HK-2 (cell line): ENCODE measurements at regions not wholly inside any gene's neighbourhood (a gene's known extent, or its start where the extent isn't known, plus 50 kb on each side); places are given as distances from the start of the nearest gene placed in this dataset.

Experiments
- DNase-seq: peaks from one replicate; pipeline ENCODE4 v3.0.0-alpha.2; 2018; ENCODE audit not compliant: unreplicated experiment

GRCh38 chr4:24164797-24165196 lies 274.9 kb upstream of the PPARGC1A start:
- no peak for DNase-seq

- DNase-seq, result no peak
Measured at GRCh38 chr4:24164054-24164693, 274.3 kb upstream of the PPARGC1A start.

- DNase-seq, result no peak
Measured at GRCh38 chr4:24163314-24163713, 273.5 kb upstream of the PPARGC1A start.

- no peak for DNase-seq
Measured at GRCh38 chr4:24160358-24160757, 270.5 kb upstream of the PPARGC1A start.

- DNase-seq, result no peak
Measured at GRCh38 chr4:24158031-24158430, 268.2 kb upstream of the PPARGC1A start.

- DNase-seq, result no peak
Measured at GRCh38 chr4:24150034-24150433, 260.2 kb upstream of the PPARGC1A start.

- DNase-seq, result no peak
Measured at GRCh38 chr4:24146127-24146526, 256.3 kb upstream of the PPARGC1A start.

- no peak for DNase-seq
Measured at GRCh38 chr4:24145591-24145990, 255.7 kb upstream of the PPARGC1A start.

GRCh38 chr4:24144381-24144780 lies 254.5 kb upstream of the PPARGC1A start:
- DNase-seq, result no peak

GRCh38 chr4:24143741-24144140 lies 253.9 kb upstream of the PPARGC1A start:
- DNase-seq, result no peak

- DNase-seq, result no peak
Measured at GRCh38 chr4:24141836-24142235, 252.0 kb upstream of the PPARGC1A start.

GRCh38 chr4:24140892-24141291 lies 251.0 kb upstream of the PPARGC1A start:
- DNase-seq, result no peak

GRCh38 chr4:24137671-24138601 lies 248.1 kb upstream of the PPARGC1A start:
- no peak for DNase-seq

GRCh38 chr4:24131954-24132673 lies 242.3 kb upstream of the PPARGC1A start:
- DNase-seq, result no peak

GRCh38 chr4:24130637-24131036 lies 240.8 kb upstream of the PPARGC1A start:
- DNase-seq, result no peak

GRCh38 chr4:24126776-24127175 lies 236.9 kb upstream of the PPARGC1A start:
- no peak for DNase-seq

GRCh38 chr4:24121395-24122175 lies 231.7 kb upstream of the PPARGC1A start:
- no peak for DNase-seq

GRCh38 chr4:24117975-24118374 lies 228.1 kb upstream of the PPARGC1A start:
- no peak for DNase-seq

- no peak for DNase-seq
Measured at GRCh38 chr4:24116107-24116506, 226.3 kb upstream of the PPARGC1A start.

GRCh38 chr4:24114919-24115500 lies 225.2 kb upstream of the PPARGC1A start:
- DNase-seq, result no peak

GRCh38 chr4:24114444-24114843 lies 224.6 kb upstream of the PPARGC1A start:
- no peak for DNase-seq
